Activated CD8-positive, alpha-beta T cell treated with anti-CD3 and anti-CD28 coated beads for 36 hours (primary cell): ENCODE measurements at regions not wholly inside any gene's neighbourhood (a gene's known extent, or its start where the extent isn't known, plus 50 kb on each side); places are given as distances from the start of the nearest gene placed in this dataset.

Experiments
- ATAC-seq: fragments of 200-7000 bp; cut with Tn5 transposase; one replicate; pipeline ENCODE4 v1.10.0; 2021; ENCODE audit warnings: mild to moderate bottlenecking, moderate library complexity
- CTCF ChIA-PET: fragments of 350-600 bp; sonication (Branson Sonifier 250); formaldehyde crosslinking; loops from one replicate; lab custom pipeline; 2021; ENCODE audit warnings: antibody characterized with exemption; lab: Charles Lee
- POLR2A ChIA-PET: fragments of 350-600 bp; sonication (Branson Sonifier 250); formaldehyde crosslinking; loops from one replicate; lab custom pipeline; 2021; ENCODE audit warnings: antibody characterized with exemption; lab: Charles Lee
- DNase-seq: peaks from one replicate; pipeline ENCODE4 v3.0.0-alpha.2; 2020
- H3K27ac Mint-ChIP-seq: one replicate; pipeline ENCODE4 v1.8.0; 2021; ENCODE audit warnings: mild to moderate bottlenecking, mixed read lengths
- H3K27me3 Mint-ChIP-seq: one replicate; pipeline ENCODE4 v1.8.0; 2021; ENCODE audit warnings: mixed read lengths
- H3K36me3 Mint-ChIP-seq: one replicate; pipeline ENCODE4 v1.8.0; 2021; ENCODE audit warnings: low read depth, mixed read lengths
- H3K4me1 Mint-ChIP-seq: one replicate; pipeline ENCODE4 v1.8.0; 2021; ENCODE audit warnings: low read depth, mixed read lengths
- H3K4me3 Mint-ChIP-seq: one replicate; pipeline ENCODE4 v1.8.0; 2021; ENCODE audit warnings: mild to moderate bottlenecking, moderate library complexity, mixed read lengths
- H3K9me3 Mint-ChIP-seq: one replicate; pipeline ENCODE4 v1.8.0; 2021; ENCODE audit warnings: mixed read lengths
- CTCF ChIP-seq: fragments of 200-600 bp; IDR thresholded peaks from one replicate; pipeline ENCODE4 v1.8.0; 2022; ENCODE audit warnings: antibody characterized with exemption, mild to moderate bottlenecking
- intact Hi-C: fragments of 100-400 bp; cut with micrococcal nuclease; formaldehyde crosslinking; loops from one replicate; pipeline ENCODE4 v1.10.0; 2022

GRCh38 chr1:168375566-168376300 is 95.1 kb downstream of the TBX19 start:
- no peak for DNase-seq
- Mint-ChIP-seq H3K4me1 (no peaks in the 10 kb centered on the region), H3K27ac (no peak overlapping the region), H3K27me3 (no peaks in the 10 kb centered on the region), H3K9me3 (no peaks in the 10 kb centered on the region), H3K4me3 (no peak overlapping the region), H3K36me3 (no peaks in the 10 kb centered on the region)
- intact Hi-C loops = no loop called here
- ATAC-seq = no peak
- ChIA-PET CTCF (interaction anchor here (1.5 to 2.2 kb wide), 2 partner anchors 24 to 33 kb away, joined by 4 to 14 read pairs; no protein-coding TSS in a partner anchor), POLR2A (no interaction called here)
- no peak for TF ChIP-seq CTCF

GRCh38 chr1:168374566-168374965 is 93.9 kb downstream of the TBX19 start:
- ChIA-PET CTCF (interaction anchor here (1.5 to 2.2 kb wide), 2 partner anchors 25 to 32 kb away, joined by 4 to 14 read pairs; no protein-coding TSS in a partner anchor), POLR2A (no interaction called here)
- Mint-ChIP-seq H3K36me3 (no peaks in the 10 kb centered on the region), H3K27ac (no peak overlapping the region), H3K4me1 (no peaks in the 10 kb centered on the region), H3K4me3 (no peak overlapping the region), H3K9me3 (no peaks in the 10 kb centered on the region), H3K27me3 (no peaks in the 10 kb centered on the region)
- DNase-seq (no peak), ATAC-seq (no peak)
- no peak for TF ChIP-seq CTCF
- intact Hi-C loops = no loop called here

GRCh38 chr1:168373869-168374268 is 93.2 kb downstream of the TBX19 start:
- Mint-ChIP-seq H3K4me3 (no peak overlapping the region), H3K36me3 (no peaks in the 10 kb centered on the region), H3K4me1 (no peaks in the 10 kb centered on the region), H3K9me3 (no peaks in the 10 kb centered on the region), H3K27ac (no peak overlapping the region), H3K27me3 (no peaks in the 10 kb centered on the region)
- no peak for TF ChIP-seq CTCF
- ChIA-PET CTCF (interaction anchor here (1.7 kb wide), 1 partner anchor 31 kb away, joined by 7 read pairs; no protein-coding TSS in a partner anchor), POLR2A (no interaction called here)
- ATAC-seq (no peak), DNase-seq (no peak)
- intact Hi-C loops = no loop called here

GRCh38 chr1:168372861-168373371 is 92.2 kb downstream of the TBX19 start:
- DNase-seq (no peak), ATAC-seq (no peak)
- intact Hi-C loops = no loop called here
- no peak overlapping the region for H3K4me3 Mint-ChIP-seq
- no peaks in the 10 kb centered on the region for H3K4me1 Mint-ChIP-seq
- POLR2A ChIA-PET = no interaction called here
- no peaks in the 10 kb centered on the region for H3K27me3 Mint-ChIP-seq
- H3K9me3 Mint-ChIP-seq = no peaks in the 10 kb centered on the region
- H3K36me3 Mint-ChIP-seq = no peaks in the 10 kb centered on the region
- H3K27ac Mint-ChIP-seq = no peak overlapping the region
- CTCF ChIA-PET = interaction anchor here (1.4 to 1.7 kb wide), 3 partner anchors 9 to 30 kb away, joined by 3 to 7 read pairs (median 5); no protein-coding TSS in a partner anchor
- no peak for TF ChIP-seq CTCF

GRCh38 chr1:168372307-168372706 is 91.6 kb downstream of the TBX19 start:
- Mint-ChIP-seq H3K4me3 (no peak overlapping the region), H3K36me3 (no peaks in the 10 kb centered on the region), H3K4me1 (no peaks in the 10 kb centered on the region), H3K9me3 (no peaks in the 10 kb centered on the region), H3K27ac (no peak overlapping the region), H3K27me3 (no peaks in the 10 kb centered on the region)
- ChIA-PET POLR2A (interaction anchor here (1.1 kb wide), 1 partner anchor 437 kb away, joined by 3 read pairs; no protein-coding TSS in a partner anchor), CTCF (interaction anchor here (1.4 to 1.7 kb wide), 3 partner anchors 8 to 30 kb away, joined by 3 to 7 read pairs (median 5); no protein-coding TSS in a partner anchor)
- ATAC-seq = no peak
- no peak for DNase-seq
- no peak for TF ChIP-seq CTCF
- intact Hi-C loops = no loop called here
